ENCODE measurements at regions not wholly inside any gene's neighbourhood (a gene's known extent, or its start where the extent isn't known, plus 50 kb on each side); places are given as distances from the start of the nearest gene placed in this dataset.

DNA sequence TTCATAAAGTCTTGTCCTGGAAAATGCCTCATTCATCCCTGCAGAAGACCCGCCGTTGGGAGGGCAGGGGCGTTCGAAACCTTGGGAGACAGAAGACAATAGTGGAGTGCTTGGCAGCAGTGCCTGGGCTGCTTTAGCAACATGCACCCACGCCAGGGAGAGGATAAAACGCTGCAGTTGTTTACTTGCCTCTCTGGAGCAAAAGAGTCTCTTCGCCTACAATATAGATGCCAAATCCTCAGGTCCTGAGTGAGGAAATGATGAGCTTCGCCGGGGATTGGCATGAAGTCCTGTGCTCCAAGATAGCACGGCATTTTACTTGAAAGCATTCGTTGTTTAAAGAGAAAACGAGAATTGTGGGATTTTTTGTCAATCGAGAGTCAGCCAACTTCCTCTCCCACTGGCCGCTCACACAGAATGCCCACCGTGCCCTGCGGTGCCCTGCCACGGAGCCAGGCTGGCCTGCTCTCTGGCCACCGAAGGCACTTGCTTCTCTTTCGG lies 152.5 kb upstream of the POU3F3 start:
- TF ChIP-seq ZFP3 (CRISPR knock-in tag; IDR thresholded peaks at IDR 0.05) (no peak), ZC3H10 (CRISPR knock-in tag; IDR thresholded peaks at IDR 0.05) (no peak), SNAI2 (CRISPR knock-in tag; IDR thresholded peaks at IDR 0.05) (no peak), ESRRG (CRISPR knock-in tag; IDR thresholded peaks at IDR 0.05) (no peak)
- TF ChIP-seq, protein P1, sequence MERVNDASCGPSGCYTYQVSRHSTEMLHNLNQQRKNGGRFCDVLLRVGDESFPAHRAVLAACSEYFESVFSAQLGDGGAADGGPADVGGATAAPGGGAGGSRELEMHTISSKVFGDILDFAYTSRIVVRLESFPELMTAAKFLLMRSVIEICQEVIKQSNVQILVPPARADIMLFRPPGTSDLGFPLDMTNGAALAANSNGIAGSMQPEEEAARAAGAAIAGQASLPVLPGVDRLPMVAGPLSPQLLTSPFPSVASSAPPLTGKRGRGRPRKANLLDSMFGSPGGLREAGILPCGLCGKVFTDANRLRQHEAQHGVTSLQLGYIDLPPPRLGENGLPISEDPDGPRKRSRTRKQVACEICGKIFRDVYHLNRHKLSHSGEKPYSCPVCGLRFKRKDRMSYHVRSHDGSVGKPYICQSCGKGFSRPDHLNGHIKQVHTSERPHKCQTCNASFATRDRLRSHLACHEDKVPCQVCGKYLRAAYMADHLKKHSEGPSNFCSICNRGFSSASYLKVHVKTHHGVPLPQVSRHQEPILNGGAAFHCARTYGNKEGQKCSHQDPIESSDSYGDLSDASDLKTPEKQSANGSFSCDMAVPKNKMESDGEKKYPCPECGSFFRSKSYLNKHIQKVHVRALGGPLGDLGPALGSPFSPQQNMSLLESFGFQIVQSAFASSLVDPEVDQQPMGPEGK (CRISPR knock-in tag; IDR thresholded peaks at IDR 0.05; ENCODE audit: borderline replicate concordance), result no peak

Data from SK-N-SH treated with all-trans-retinoic acid at 6 μM for 48 hours (cell line).